MM.1S (cell line): ENCODE measurements at regions not wholly inside any gene's neighbourhood (a gene's known extent, or its start where the extent isn't known, plus 50 kb on each side); places are given as distances from the start of the nearest gene placed in this dataset.

Experiments used
- CTCF ChIP-seq: fragments of 300-600 bp; sonication (generic); IDR thresholded peaks from 2 replicates; pipeline ENCODE4 v1.5.1; 2016; ENCODE audit warnings: antibody characterized with exemption, low read length, mixed read lengths
- EZH2phosphoT487 ChIP-seq: fragments of 300-600 bp; sonication (generic); IDR thresholded peaks from 2 replicates; pipeline ENCODE4 v1.6.1; 2018; ENCODE audit warnings: antibody characterized with exemption, low read length

GRCh38 chr18:72993250-72993649 lies 125.5 kb upstream of the NETO1 start:
- TF ChIP-seq CTCF (no peak), EZH2phosphoT487 (no peak)
